Stomach (tissue), 8 donors: ENCODE measurements at regions not wholly inside any gene's neighbourhood (a gene's known extent, or its start where the extent isn't known, plus 50 kb on each side); places are given as distances from the start of the nearest gene placed in this dataset.

Experiments
- DNase-seq, 2 donors: peaks; one replicate each; pipeline versions ENCODE4 v3.0.0 to v3.0.0-alpha.2; 2013 to 2019
- H3K27ac ChIP-seq, 5 donors: fragments of 200-600 bp in 4 of 5; sonication (generic) in 4 of 5; one replicate each; pipeline ENCODE4 v1.5.1; 2013 to 2019; ENCODE audit warnings: mild to moderate bottlenecking in 1 of 5, moderate library complexity in 1 of 5
- H3K27me3 ChIP-seq, 3 donors: fragments of 200-600 bp; sonication (generic); one replicate each; pipeline ENCODE4 v1.5.1; 2017 to 2019; ENCODE audit warnings: mixed run types in 1 of 3
- H3K36me3 ChIP-seq, 4 donors: fragments of 200-600 bp; sonication (generic); 1 replicate in 3 of 4; 2 replicates in 1 of 4; pipeline ENCODE4 v1.5.1; 2016 to 2019
- H3K4me1 ChIP-seq, 4 donors: fragments of 200-600 bp; sonication (generic); one replicate each; pipeline ENCODE4 v1.5.1; 2016 to 2019
- H3K4me3 ChIP-seq, 4 donors: fragments of 200-600 bp; sonication (generic) in 3 of 4; one replicate each; pipeline ENCODE4 v1.5.1; 2016 to 2019; ENCODE audit warnings: mild to moderate bottlenecking in 1 of 4
- H3K9me3 ChIP-seq, 4 donors: fragments of 200-600 bp; sonication (generic); one replicate each; pipeline ENCODE4 v1.5.1; 2016 to 2019
- CTCF ChIP-seq, 7 experiments: fragments of 450-650 bp in 4 of 7; fragments of 200-600 bp in 3 of 7; sonication (generic) in 3 of 7; IDR thresholded peaks; one replicate each; pipeline ENCODE4 v1.5.1; 2016 to 2019; ENCODE audit warnings: antibody characterized with exemption in 7 of 7, control low read depth in 2 of 7, mild to moderate bottlenecking in 1 of 7
- EP300 ChIP-seq: sonication (generic); formaldehyde crosslinking; IDR thresholded peaks from one replicate; pipeline ENCODE4 v1.6.1; 2017; ENCODE audit warnings: antibody characterized with exemption
- POLR2A ChIP-seq, 4 donors: fragments of 450-650 bp; IDR thresholded peaks; one replicate each; pipeline ENCODE4 v1.6.1; 2016; ENCODE audit warnings: antibody characterized with exemption in 4 of 4, control low read depth in 2 of 4, mild to moderate bottlenecking in 1 of 4, moderate library complexity in 1 of 4
- POLR2AphosphoS5 ChIP-seq, 3 donors: sonication (generic); formaldehyde crosslinking; IDR thresholded peaks; one replicate each; pipeline ENCODE4 v1.6.1; 2016; ENCODE audit warnings: antibody characterized with exemption in 3 of 3
- WGBS, 5 donors: extraction: QIAGEN DNeasy Blood & Tissue Kit in 3 of 5; methylation state at CpG; one replicate each; pipeline versions ENCODE4 v1.1.5 to v1.1.7; 2013 to 2018; 5-methylcytosine and 5-hydroxymethylcytosine counted together
- intact Hi-C: fragments of 100-400 bp; cut with DNase I; formaldehyde crosslinking; loops from one replicate; pipeline ENCODE4 v1.15.1; 2023; ENCODE audit warnings: low total_unique reads
- donor health status: healthy with polysubstance abuse.
- donor health status: Bipolar disorder and iron deficiency.
- donor health status: healthy.

- no peak overlapping the region for H3K4me3 ChIP-seq
Observed at GRCh38 chr4:173835903-173836302, 305.9 kb upstream of the HAND2 start.

GRCh38 chr4:173834151-173834550 lies 304.1 kb upstream of the HAND2 start:
- Histone ChIP-seq H3K36me3 (no peaks in the 10 kb centered on the region), H3K27ac (no peak overlapping the region), H3K4me3 (no peak overlapping the region), H3K4me1 (no peaks in the 10 kb centered on the region), H3K9me3 (no peaks in the 10 kb centered on the region), H3K27me3 (no peaks in the 10 kb centered on the region)
- TF ChIP-seq CTCF (IDR thresholded peaks at IDR 0.05) (no peak), POLR2A (IDR thresholded peaks at IDR 0.05) (no peak), POLR2AphosphoS5 (IDR thresholded peaks at IDR 0.05) (no peak), EP300 (no peak)
- no peak for DNase-seq
- intact Hi-C loops = no loop called here
- WGBS, 5 donors = 64 to 82% (median 76%) methylated on average over 1 of the region's 1 CpG

More at GRCh38 chr4:173835903-173836302, 305.9 kb upstream of the HAND2 start:
- Histone ChIP-seq H3K27me3 (no peaks in the 10 kb centered on the region), H3K27ac (no peak overlapping the region), H3K9me3 (no peaks in the 10 kb centered on the region), H3K4me1 (no peaks in the 10 kb centered on the region), H3K36me3 (no peaks in the 10 kb centered on the region)
- no peak for TF ChIP-seq POLR2A (IDR thresholded peaks at IDR 0.05)
- no peak for TF ChIP-seq POLR2AphosphoS5 (IDR thresholded peaks at IDR 0.05)
- no peak for TF ChIP-seq CTCF (IDR thresholded peaks at IDR 0.05)
- TF ChIP-seq EP300 = no peak
- peak in 1 of 2 donors; percentile 62 for DNase-seq
- 21 to 39% (median 34%) methylated on average over 4 of the region's 4 CpGs for WGBS, 5 donors
- intact Hi-C loops = no loop called here

GRCh38 chr4:173829565-173829964 lies 299.5 kb upstream of the HAND2 start:
- no peaks in the 10 kb centered on the region for H3K4me1 ChIP-seq
- TF ChIP-seq POLR2AphosphoS5 (IDR thresholded peaks at IDR 0.05) (no peak), CTCF (IDR thresholded peaks at IDR 0.05) (no peak), EP300 (no peak), POLR2A (IDR thresholded peaks at IDR 0.05) (no peak)
- DNase-seq = no peak
- no peak overlapping the region for H3K27ac ChIP-seq
- no peaks in the 10 kb centered on the region for H3K27me3 ChIP-seq
- H3K9me3 ChIP-seq = no peaks in the 10 kb centered on the region
- no peaks in the 10 kb centered on the region for H3K36me3 ChIP-seq
- H3K4me3 ChIP-seq = no peak overlapping the region
- intact Hi-C loops = no loop called here
- 82 to 92% (median 88%) methylated on average over 4 of the region's 4 CpGs for WGBS, 5 donors

- intact Hi-C loops = no loop called here
- no peaks in the 10 kb centered on the region for H3K36me3 ChIP-seq
- no peak for DNase-seq
- no peak overlapping the region for H3K27ac ChIP-seq
- H3K27me3 ChIP-seq = no peaks in the 10 kb centered on the region
- no peak overlapping the region for H3K4me3 ChIP-seq
- H3K9me3 ChIP-seq = no peaks in the 10 kb centered on the region
- TF ChIP-seq POLR2A (IDR thresholded peaks at IDR 0.05) (no peak), CTCF (IDR thresholded peaks at IDR 0.05) (no peak), EP300 (no peak), POLR2AphosphoS5 (IDR thresholded peaks at IDR 0.05) (no peak)
- WGBS, 5 donors = 35 to 48% (median 45%) methylated on average over 2 of the region's 2 CpGs
- no peaks in the 10 kb centered on the region for H3K4me1 ChIP-seq
Observed at GRCh38 chr4:173827707-173828106, 297.7 kb upstream of the HAND2 start.
